ENCODE measurements at regions not wholly inside any gene's neighbourhood (a gene's known extent, or its start where the extent isn't known, plus 50 kb on each side); places are given as distances from the start of the nearest gene placed in this dataset.

DNA sequence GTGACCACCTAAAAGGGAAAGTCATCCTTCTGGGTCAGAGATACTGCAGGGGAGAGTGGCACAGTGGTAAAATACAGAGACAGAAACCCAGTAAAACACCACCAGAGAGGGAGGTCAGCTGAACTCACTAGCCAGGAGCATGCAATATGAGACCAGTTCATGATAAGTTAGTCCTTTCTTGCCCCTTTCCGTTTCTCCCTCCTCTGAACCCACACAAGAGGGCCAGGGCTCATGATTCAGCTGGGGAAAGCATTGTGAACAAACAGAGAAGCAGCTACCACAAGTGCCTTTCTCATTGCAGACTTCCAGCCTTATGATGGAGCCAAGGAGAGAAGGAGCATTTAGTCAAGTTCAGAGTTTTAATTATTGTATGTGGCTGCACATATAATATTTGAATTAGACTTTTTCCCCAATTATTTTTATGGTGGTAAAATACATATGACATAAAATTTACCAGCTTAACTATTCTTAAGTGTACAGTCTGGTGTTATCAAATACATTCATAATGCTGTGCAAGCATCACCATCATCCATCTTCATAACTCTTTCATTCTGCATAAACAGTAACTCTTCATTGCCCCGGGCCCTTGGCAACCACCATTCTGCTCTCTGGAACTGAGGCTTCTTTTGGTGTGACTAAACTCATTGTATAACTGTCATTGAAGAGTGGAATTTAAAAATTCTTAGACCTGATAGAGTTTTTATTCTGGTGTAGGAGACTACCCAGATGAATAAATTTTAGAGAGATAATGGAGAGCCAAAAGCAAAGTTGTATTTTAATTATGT, 114.6 kb downstream of the DDIT4L start:
- Histone ChIP-seq H2BK12ac (ENCODE audit: low read length in 2 of 2) (no peak overlapping the region), H3K4ac (ENCODE audit: low read depth in 1 of 2, low read length in 2 of 2) (no peak overlapping the region), H2AFZ (ENCODE audit: low read depth, low read length) (no peak overlapping the region), H2BK5ac (ENCODE audit: low read depth, low read length, poor library complexity, severe bottlenecking) (no peak overlapping the region), H3K36me3 (ENCODE audit: control insufficient read depth in 1 of 2, insufficient read depth in 2 of 2, low read depth in 1 of 2, low read length in 2 of 2) (no peaks in the 10 kb centered on the region), H2BK120ac (ENCODE audit: low read depth, low read length) (no peak overlapping the region), H3K4me1 (ENCODE audit: control insufficient read depth, insufficient read depth, low read depth, low read length) (no peaks in the 10 kb centered on the region), H3K14ac (ENCODE audit: low read length in 2 of 2) (no peak overlapping the region), H2BK15ac (ENCODE audit: low read depth, poor library complexity, severe bottlenecking) (no peak overlapping the region), H3K9ac (ENCODE audit: low read length) (no peak overlapping the region), H3K27ac (ENCODE audit: low read length, poor library complexity, severe bottlenecking) (no peak overlapping the region), H4K91ac (ENCODE audit: low read length) (no peak overlapping the region), H3K18ac (ENCODE audit: low read depth in 1 of 2, low read length in 2 of 2) (peak overlapping the region in 1 of 2 experiments; percentile 44), H3K27me3 (ENCODE audit: control insufficient read depth in 1 of 2, insufficient read depth in 1 of 2, low read length in 2 of 2) (no peaks in the 10 kb centered on the region), H3K4me2 (ENCODE audit: low read length, poor library complexity, severe bottlenecking) (no peak overlapping the region), H4K8ac (ENCODE audit: low read length) (no peak overlapping the region), H3K9me3 (ENCODE audit: control insufficient read depth, low read length) (no peaks in the 10 kb centered on the region), H3K79me1 (replicated peaks; ENCODE audit: low read length, poor library complexity, severe bottlenecking) (no peaks in the 10 kb centered on the region), H2AK5ac (ENCODE audit: low read length, severe bottlenecking) (no peak overlapping the region), H3K4me3 (ENCODE audit: insufficient read depth in 1 of 2, low read depth in 1 of 2, low read length in 2 of 2) (no peak overlapping the region), H3K23ac (ENCODE audit: low read length in 2 of 2) (no peak overlapping the region)
- 95% methylated on average over 2 of the region's 2 CpGs for WGBS
- DNase-seq, result peak; percentile 6

DNA sequence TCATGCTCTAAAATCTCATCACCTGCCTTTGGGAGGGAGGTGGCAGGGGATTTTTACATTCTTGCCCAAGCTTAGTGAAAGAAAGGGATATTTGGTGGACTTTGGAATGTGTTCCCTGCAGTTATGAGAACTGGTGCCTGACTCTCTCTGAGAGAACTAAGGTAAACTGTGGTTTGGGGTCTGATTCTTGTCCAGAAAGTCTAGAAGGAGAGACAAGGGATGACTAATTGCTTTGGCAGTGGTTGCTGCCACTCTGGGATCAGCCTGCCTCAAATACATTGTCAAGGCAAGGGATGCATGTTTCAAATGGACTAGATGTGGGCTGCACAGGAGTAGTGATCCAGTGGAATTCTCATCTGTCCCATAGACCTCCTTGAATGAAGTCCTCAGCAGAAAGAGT, 115.2 kb downstream of the DDIT4L start:
- H3K9ac ChIP-seq (ENCODE audit: low read length), result no peak overlapping the region
- H3K9me3 ChIP-seq (ENCODE audit: control insufficient read depth, low read length), result no peaks in the 10 kb centered on the region
- no peak overlapping the region for H3K27ac ChIP-seq (ENCODE audit: low read length, poor library complexity, severe bottlenecking)

DNA sequence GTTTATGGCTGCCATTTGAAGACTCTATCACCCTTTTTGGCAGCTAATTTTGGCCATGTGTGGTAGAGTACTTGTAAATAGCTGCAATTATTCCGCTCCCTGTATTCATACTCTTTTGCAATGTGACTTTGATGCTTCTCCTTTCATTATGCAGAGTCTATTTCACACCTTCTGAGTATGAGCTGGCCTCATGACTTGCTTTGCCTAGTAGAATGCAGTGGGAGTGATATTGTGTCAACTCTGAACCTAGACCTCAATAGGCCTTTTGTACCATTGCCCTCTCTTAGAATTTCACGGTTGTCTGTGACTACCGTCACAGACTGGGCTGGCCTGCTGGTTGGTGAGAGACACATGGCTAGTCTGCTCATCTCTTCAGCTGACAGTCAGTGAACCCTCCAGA, 118.8 kb downstream of the DDIT4L start:
- no peaks in the 10 kb centered on the region for H3K36me3 ChIP-seq (ENCODE audit: control insufficient read depth in 1 of 2, insufficient read depth in 2 of 2, low read depth in 1 of 2, low read length in 2 of 2)
- no peak overlapping the region for H2BK15ac ChIP-seq (ENCODE audit: low read depth, poor library complexity, severe bottlenecking)
- no peaks in the 10 kb centered on the region for H3K27me3 ChIP-seq (ENCODE audit: control insufficient read depth in 1 of 2, insufficient read depth in 1 of 2, low read length in 2 of 2)
- no peak overlapping the region for H3K9ac ChIP-seq (ENCODE audit: low read length)
- H3K14ac ChIP-seq (ENCODE audit: low read length in 2 of 2), result no peak overlapping the region
- no peak overlapping the region for H2BK120ac ChIP-seq (ENCODE audit: low read depth, low read length)
- no peaks in the 10 kb centered on the region for H3K79me1 ChIP-seq (replicated peaks; ENCODE audit: low read length, poor library complexity, severe bottlenecking)
- H3K27ac ChIP-seq (ENCODE audit: low read length, poor library complexity, severe bottlenecking), result no peak overlapping the region
- no peaks in the 10 kb centered on the region for H3K9me3 ChIP-seq (ENCODE audit: control insufficient read depth, low read length)
- no peak overlapping the region for H2AK5ac ChIP-seq (ENCODE audit: low read length, severe bottlenecking)
- H2BK5ac ChIP-seq (ENCODE audit: low read depth, low read length, poor library complexity, severe bottlenecking), result no peak overlapping the region
- no peak overlapping the region for H3K4ac ChIP-seq (ENCODE audit: low read depth in 1 of 2, low read length in 2 of 2)
- 100% methylated on average over 2 of the region's 3 CpGs for WGBS
- no peak overlapping the region for H3K4me3 ChIP-seq (ENCODE audit: insufficient read depth in 1 of 2, low read depth in 1 of 2, low read length in 2 of 2)
- no peak overlapping the region for H2AFZ ChIP-seq (ENCODE audit: low read depth, low read length)
- no peaks in the 10 kb centered on the region for H3K4me1 ChIP-seq (ENCODE audit: control insufficient read depth, insufficient read depth, low read depth, low read length)
- DNase-seq, result no peak
- no peak overlapping the region for H4K91ac ChIP-seq (ENCODE audit: low read length)
- no peak overlapping the region for H2BK12ac ChIP-seq (ENCODE audit: low read length in 2 of 2)
- no peak overlapping the region for H3K4me2 ChIP-seq (ENCODE audit: low read length, poor library complexity, severe bottlenecking)
- H3K23ac ChIP-seq (ENCODE audit: low read length in 2 of 2), result no peak overlapping the region
- H3K18ac ChIP-seq (ENCODE audit: low read depth in 1 of 2, low read length in 2 of 2), result no peak overlapping the region
- no peak overlapping the region for H4K8ac ChIP-seq (ENCODE audit: low read length)

More for the DNA sequence above, 115.2 kb downstream of the DDIT4L start:
- Histone ChIP-seq H3K18ac (ENCODE audit: low read depth in 1 of 2, low read length in 2 of 2) (peak overlapping the region in 1 of 2 experiments; percentile 44), H3K23ac (ENCODE audit: low read length in 2 of 2) (no peak overlapping the region), H2BK12ac (ENCODE audit: low read length in 2 of 2) (no peak overlapping the region), H2BK5ac (ENCODE audit: low read depth, low read length, poor library complexity, severe bottlenecking) (no peak overlapping the region), H3K79me1 (replicated peaks; ENCODE audit: low read length, poor library complexity, severe bottlenecking) (no peaks in the 10 kb centered on the region), H3K4me1 (ENCODE audit: control insufficient read depth, insufficient read depth, low read depth, low read length) (no peaks in the 10 kb centered on the region), H3K4me2 (ENCODE audit: low read length, poor library complexity, severe bottlenecking) (no peak overlapping the region), H3K14ac (ENCODE audit: low read length in 2 of 2) (no peak overlapping the region), H2AK5ac (ENCODE audit: low read length, severe bottlenecking) (no peak overlapping the region), H2BK15ac (ENCODE audit: low read depth, poor library complexity, severe bottlenecking) (no peak overlapping the region), H2BK120ac (ENCODE audit: low read depth, low read length) (no peak overlapping the region), H3K4ac (ENCODE audit: low read depth in 1 of 2, low read length in 2 of 2) (no peak overlapping the region), H3K36me3 (ENCODE audit: control insufficient read depth in 1 of 2, insufficient read depth in 2 of 2, low read depth in 1 of 2, low read length in 2 of 2) (no peaks in the 10 kb centered on the region), H3K4me3 (ENCODE audit: insufficient read depth in 1 of 2, low read depth in 1 of 2, low read length in 2 of 2) (no peak overlapping the region), H4K91ac (ENCODE audit: low read length) (no peak overlapping the region), H3K27me3 (ENCODE audit: control insufficient read depth in 1 of 2, insufficient read depth in 1 of 2, low read length in 2 of 2) (no peaks in the 10 kb centered on the region), H2AFZ (ENCODE audit: low read depth, low read length) (no peak overlapping the region), H4K8ac (ENCODE audit: low read length) (no peak overlapping the region)
- peak; percentile 9 for DNase-seq

DNA sequence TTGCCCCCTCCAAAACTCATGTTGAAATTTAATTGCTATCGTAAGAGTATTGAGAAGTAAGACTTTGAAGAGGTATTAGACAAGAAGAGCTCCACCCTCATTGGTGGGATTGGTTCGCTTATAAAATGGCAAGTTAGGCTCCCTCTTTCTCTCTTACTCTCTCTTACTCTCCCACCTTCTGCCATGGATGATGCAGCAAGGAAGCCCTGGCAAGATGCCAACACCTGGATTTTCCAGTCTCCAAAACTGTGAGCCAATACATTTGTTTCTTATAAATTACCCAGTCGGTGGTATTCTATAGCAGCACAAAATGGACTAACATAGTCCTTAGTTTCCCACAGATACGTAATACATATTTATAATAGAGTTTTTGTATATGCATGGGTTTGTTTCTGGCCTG, 119.4 kb downstream of the DDIT4L start:
- H3K79me1 ChIP-seq (replicated peaks; ENCODE audit: low read length, poor library complexity, severe bottlenecking), result no peaks in the 10 kb centered on the region
- H2BK5ac ChIP-seq (ENCODE audit: low read depth, low read length, poor library complexity, severe bottlenecking), result no peak overlapping the region
- no peaks in the 10 kb centered on the region for H3K4me1 ChIP-seq (ENCODE audit: control insufficient read depth, insufficient read depth, low read depth, low read length)
- no peak overlapping the region for H3K4me3 ChIP-seq (ENCODE audit: insufficient read depth in 1 of 2, low read depth in 1 of 2, low read length in 2 of 2)
- H3K18ac ChIP-seq (ENCODE audit: low read depth in 1 of 2, low read length in 2 of 2), result no peak overlapping the region
- H2BK12ac ChIP-seq (ENCODE audit: low read length in 2 of 2), result no peak overlapping the region
- DNase-seq, result no peak
- H3K27ac ChIP-seq (ENCODE audit: low read length, poor library complexity, severe bottlenecking), result no peak overlapping the region
- no peak overlapping the region for H3K23ac ChIP-seq (ENCODE audit: low read length in 2 of 2)
- no peak overlapping the region for H2AK5ac ChIP-seq (ENCODE audit: low read length, severe bottlenecking)
- no peak overlapping the region for H2AFZ ChIP-seq (ENCODE audit: low read depth, low read length)
- H3K36me3 ChIP-seq (ENCODE audit: control insufficient read depth in 1 of 2, insufficient read depth in 2 of 2, low read depth in 1 of 2, low read length in 2 of 2), result no peaks in the 10 kb centered on the region
- H4K8ac ChIP-seq (ENCODE audit: low read length), result no peak overlapping the region
- H3K27me3 ChIP-seq (ENCODE audit: control insufficient read depth in 1 of 2, insufficient read depth in 1 of 2, low read length in 2 of 2), result no peaks in the 10 kb centered on the region
- no peak overlapping the region for H3K4me2 ChIP-seq (ENCODE audit: low read length, poor library complexity, severe bottlenecking)
- WGBS, result 98% methylated on average over 2 of the region's 4 CpGs
- H4K91ac ChIP-seq (ENCODE audit: low read length), result no peak overlapping the region
- no peak overlapping the region for H3K14ac ChIP-seq (ENCODE audit: low read length in 2 of 2)
- H3K4ac ChIP-seq (ENCODE audit: low read depth in 1 of 2, low read length in 2 of 2), result no peak overlapping the region
- no peak overlapping the region for H3K9ac ChIP-seq (ENCODE audit: low read length)
- no peak overlapping the region for H2BK15ac ChIP-seq (ENCODE audit: low read depth, poor library complexity, severe bottlenecking)
- H3K9me3 ChIP-seq (ENCODE audit: control insufficient read depth, low read length), result no peaks in the 10 kb centered on the region
- H2BK120ac ChIP-seq (ENCODE audit: low read depth, low read length), result no peak overlapping the region

All from mesenchymal stem cell (in vitro differentiated cells and primary cell).